HUES6 (cell line): ENCODE measurements at regions not wholly inside any gene's neighbourhood (a gene's known extent, or its start where the extent isn't known, plus 50 kb on each side); places are given as distances from the start of the nearest gene placed in this dataset.

Experiments used
- H3K27ac ChIP-seq: 2 replicates; pipeline ENCODE4 v1.7.0; 2013; ENCODE audit warnings: low read depth, mild to moderate bottlenecking, low read length, inconsistent platforms
- H3K27me3 ChIP-seq: 2 replicates; pipeline ENCODE4 v1.6.1; 2013; ENCODE audit warnings: low read length; ENCODE audit not compliant: control insufficient read depth, insufficient read depth
- H3K36me3 ChIP-seq: 2 replicates; pipeline ENCODE4 v1.6.1; 2013; ENCODE audit warnings: low read length; ENCODE audit not compliant: control insufficient read depth, insufficient read depth
- H3K4me1 ChIP-seq: 2 replicates; pipeline ENCODE4 v1.6.1; 2013; ENCODE audit warnings: low read length; ENCODE audit not compliant: control insufficient read depth, insufficient read depth
- H3K4me3 ChIP-seq: 2 replicates; pipeline ENCODE4 v1.5.1; 2013; ENCODE audit warnings: low read depth, low read length
- H3K9ac ChIP-seq: one replicate; pipeline ENCODE4 v1.6.1; 2013; ENCODE audit warnings: mild to moderate bottlenecking, low read length
- H3K9me3 ChIP-seq: 2 replicates; pipeline ENCODE4 v1.6.1; 2013; ENCODE audit warnings: low read depth, low read length; ENCODE audit not compliant: control insufficient read depth, insufficient read depth

GRCh38 chr3:34180532-34180931 is 382.1 kb downstream of the PDCD6IP start:
- Histone ChIP-seq H3K36me3 (no peaks in the 10 kb centered on the region), H3K27me3 (no peaks in the 10 kb centered on the region), H3K9me3 (no peaks in the 10 kb centered on the region), H3K27ac (no peak overlapping the region), H3K4me1 (peaks cover 14% of the 10 kb centered on the region), H3K4me3 (no peak overlapping the region), H3K9ac (no peak overlapping the region)

- H3K9ac ChIP-seq: no peak overlapping the region
- no peaks in the 10 kb centered on the region for H3K9me3 ChIP-seq
Observed at GRCh38 chr3:34183114-34183513, 384.7 kb downstream of the PDCD6IP start.

GRCh38 chr3:34183611-34184340 is 385.3 kb downstream of the PDCD6IP start:
- H3K36me3 ChIP-seq: no peaks in the 10 kb centered on the region
- H3K4me3 ChIP-seq: no peak overlapping the region
- no peaks in the 10 kb centered on the region for H3K27me3 ChIP-seq
- H3K9ac ChIP-seq: no peak overlapping the region
- H3K9me3 ChIP-seq: no peaks in the 10 kb centered on the region
- peaks cover 8% of the 10 kb centered on the region; the same call in 1 of the 2 replicates for H3K4me1 ChIP-seq
- H3K27ac ChIP-seq: no peak overlapping the region

More at GRCh38 chr3:34183114-34183513, 384.7 kb downstream of the PDCD6IP start:
- H3K27ac ChIP-seq: no peak overlapping the region
- H3K4me1 ChIP-seq: peaks cover 8% of the 10 kb centered on the region; the same call in 1 of the 2 replicates
- H3K36me3 ChIP-seq: no peaks in the 10 kb centered on the region
- H3K4me3 ChIP-seq: no peak overlapping the region
- H3K27me3 ChIP-seq: no peaks in the 10 kb centered on the region

- H3K27me3 ChIP-seq: no peaks in the 10 kb centered on the region
- no peaks in the 10 kb centered on the region for H3K36me3 ChIP-seq
- no peaks in the 10 kb centered on the region for H3K9me3 ChIP-seq
- no peak overlapping the region for H3K9ac ChIP-seq
- no peak overlapping the region for H3K4me3 ChIP-seq
- no peak overlapping the region for H3K27ac ChIP-seq
- H3K4me1 ChIP-seq: peaks cover 8% of the 10 kb centered on the region; the same call in 1 of the 2 replicates
Observed at GRCh38 chr3:34185301-34185700, 386.9 kb downstream of the PDCD6IP start.

GRCh38 chr3:34189133-34189532 is 390.7 kb downstream of the PDCD6IP start:
- no peak overlapping the region for H3K4me3 ChIP-seq
- peaks cover 2% of the 10 kb centered on the region; the same call in 1 of the 2 replicates for H3K4me1 ChIP-seq
- H3K27ac ChIP-seq: no peak overlapping the region
- H3K27me3 ChIP-seq: no peaks in the 10 kb centered on the region
- H3K9me3 ChIP-seq: no peaks in the 10 kb centered on the region
- H3K36me3 ChIP-seq: no peaks in the 10 kb centered on the region
- H3K9ac ChIP-seq: no peak overlapping the region

GRCh38 chr3:34196914-34197313 is 398.5 kb downstream of the PDCD6IP start:
- H3K9me3 ChIP-seq: 0 out of 2 replicates have a peak, but pooled peaks cover 4% of the 10 kb centered on the region
- no peak overlapping the region for H3K27ac ChIP-seq
- no peaks in the 10 kb centered on the region for H3K27me3 ChIP-seq
- H3K9ac ChIP-seq: no peak overlapping the region
- H3K4me3 ChIP-seq: no peak overlapping the region
- no peaks in the 10 kb centered on the region for H3K36me3 ChIP-seq
- H3K4me1 ChIP-seq: no peaks in the 10 kb centered on the region

- no peaks in the 10 kb centered on the region for H3K4me1 ChIP-seq
- no peak overlapping the region for H3K27ac ChIP-seq
- 0 out of 2 replicates have a peak, but pooled peaks cover 4% of the 10 kb centered on the region for H3K9me3 ChIP-seq
- no peaks in the 10 kb centered on the region for H3K36me3 ChIP-seq
- no peak overlapping the region for H3K9ac ChIP-seq
- no peak overlapping the region for H3K4me3 ChIP-seq
- H3K27me3 ChIP-seq: no peaks in the 10 kb centered on the region
Observed at GRCh38 chr3:34198309-34198708, 399.9 kb downstream of the PDCD6IP start.

GRCh38 chr3:34200576-34200975 is 402.1 kb downstream of the PDCD6IP start:
- Histone ChIP-seq H3K4me1 (no peaks in the 10 kb centered on the region), H3K36me3 (no peaks in the 10 kb centered on the region), H3K27me3 (no peaks in the 10 kb centered on the region), H3K27ac (no peak overlapping the region), H3K9me3 (0 out of 2 replicates have a peak, but pooled peaks cover 4% of the 10 kb centered on the region), H3K9ac (no peak overlapping the region), H3K4me3 (no peak overlapping the region)

- Histone ChIP-seq H3K27ac (no peak overlapping the region), H3K4me3 (no peak overlapping the region), H3K27me3 (no peaks in the 10 kb centered on the region), H3K4me1 (no peaks in the 10 kb centered on the region), H3K9me3 (0 out of 2 replicates have a peak, but pooled peaks cover 4% of the 10 kb centered on the region), H3K9ac (no peak overlapping the region), H3K36me3 (no peaks in the 10 kb centered on the region)
Observed at GRCh38 chr3:34202975-34203374, 404.5 kb downstream of the PDCD6IP start.

- Histone ChIP-seq H3K4me1 (no peaks in the 10 kb centered on the region), H3K27ac (no peak overlapping the region), H3K4me3 (no peak overlapping the region), H3K36me3 (no peaks in the 10 kb centered on the region), H3K9me3 (0 out of 2 replicates have a peak, but pooled peaks cover 4% of the 10 kb centered on the region), H3K9ac (no peak overlapping the region), H3K27me3 (no peaks in the 10 kb centered on the region)
Observed at GRCh38 chr3:34203386-34203785, 405.0 kb downstream of the PDCD6IP start.

- Histone ChIP-seq H3K4me1 (no peaks in the 10 kb centered on the region), H3K9me3 (no peaks in the 10 kb centered on the region), H3K4me3 (no peak overlapping the region), H3K36me3 (no peaks in the 10 kb centered on the region), H3K27ac (no peak overlapping the region), H3K27me3 (no peaks in the 10 kb centered on the region), H3K9ac (no peak overlapping the region)
Observed at GRCh38 chr3:34207002-34207401, 408.6 kb downstream of the PDCD6IP start.
